ENCODE measurements at regions not wholly inside any gene's neighbourhood (a gene's known extent, or its start where the extent isn't known, plus 50 kb on each side); places are given as distances from the start of the nearest gene placed in this dataset.

- Histone ChIP-seq H3K4me3 (ENCODE audit: low read length) (no peak overlapping the region), H3K9me3 (ENCODE audit: control insufficient read depth, low read length) (no peaks in the 10 kb centered on the region), H3K36me3 (ENCODE audit: control insufficient read depth, insufficient read depth, low read length, severe bottlenecking) (no peaks in the 10 kb centered on the region), H3K27me3 (replicated peaks; ENCODE audit: control insufficient read depth, insufficient read depth, low read length) (no peaks in the 10 kb centered on the region), H3K9ac (ENCODE audit: low read length) (no peak overlapping the region), H3K4me1 (ENCODE audit: control insufficient read depth, insufficient read depth, low read length) (no peaks in the 10 kb centered on the region)
- DNase-seq (ENCODE audit: low read depth) = no peak
Measured at GRCh38 chr10:130956251-130956650, 355.3 kb downstream of the TCERG1L start.

- no peak for DNase-seq (ENCODE audit: low read depth)
- Histone ChIP-seq H3K9ac (ENCODE audit: low read length) (no peak overlapping the region), H3K36me3 (ENCODE audit: control insufficient read depth, insufficient read depth, low read length, severe bottlenecking) (no peaks in the 10 kb centered on the region), H3K4me1 (ENCODE audit: control insufficient read depth, insufficient read depth, low read length) (no peaks in the 10 kb centered on the region), H3K4me3 (ENCODE audit: low read length) (no peak overlapping the region), H3K27me3 (replicated peaks; ENCODE audit: control insufficient read depth, insufficient read depth, low read length) (no peaks in the 10 kb centered on the region), H3K9me3 (ENCODE audit: control insufficient read depth, low read length) (no peaks in the 10 kb centered on the region)
Measured at GRCh38 chr10:130957423-130957822, 354.1 kb downstream of the TCERG1L start.

GRCh38 chr10:130958003-130958402, 353.5 kb downstream of the TCERG1L start:
- DNase-seq (ENCODE audit: low read depth) = no peak
- Histone ChIP-seq H3K4me3 (ENCODE audit: low read length) (no peak overlapping the region), H3K9me3 (ENCODE audit: control insufficient read depth, low read length) (no peaks in the 10 kb centered on the region), H3K9ac (ENCODE audit: low read length) (no peak overlapping the region), H3K4me1 (ENCODE audit: control insufficient read depth, insufficient read depth, low read length) (no peaks in the 10 kb centered on the region), H3K27me3 (replicated peaks; ENCODE audit: control insufficient read depth, insufficient read depth, low read length) (no peaks in the 10 kb centered on the region), H3K36me3 (ENCODE audit: control insufficient read depth, insufficient read depth, low read length, severe bottlenecking) (no peaks in the 10 kb centered on the region)

GRCh38 chr10:130958981-130959751, 352.4 kb downstream of the TCERG1L start:
- DNase-seq (ENCODE audit: low read depth) = no peak
- Histone ChIP-seq H3K9me3 (ENCODE audit: control insufficient read depth, low read length) (no peaks in the 10 kb centered on the region), H3K9ac (ENCODE audit: low read length) (no peak overlapping the region), H3K4me1 (ENCODE audit: control insufficient read depth, insufficient read depth, low read length) (no peaks in the 10 kb centered on the region), H3K27me3 (replicated peaks; ENCODE audit: control insufficient read depth, insufficient read depth, low read length) (no peaks in the 10 kb centered on the region), H3K36me3 (ENCODE audit: control insufficient read depth, insufficient read depth, low read length, severe bottlenecking) (no peaks in the 10 kb centered on the region), H3K4me3 (ENCODE audit: low read length) (no peak overlapping the region)

GRCh38 chr10:130959752-130960195, 351.7 kb downstream of the TCERG1L start:
- H3K36me3 ChIP-seq (ENCODE audit: control insufficient read depth, insufficient read depth, low read length, severe bottlenecking) = no peaks in the 10 kb centered on the region
- no peak overlapping the region for H3K4me3 ChIP-seq (ENCODE audit: low read length)
- H3K4me1 ChIP-seq (ENCODE audit: control insufficient read depth, insufficient read depth, low read length) = no peaks in the 10 kb centered on the region
- H3K27me3 ChIP-seq (replicated peaks; ENCODE audit: control insufficient read depth, insufficient read depth, low read length) = no peaks in the 10 kb centered on the region
- DNase-seq (ENCODE audit: low read depth) = no peak
- no peak overlapping the region for H3K9ac ChIP-seq (ENCODE audit: low read length)
- H3K9me3 ChIP-seq (ENCODE audit: control insufficient read depth, low read length) = no peaks in the 10 kb centered on the region

GRCh38 chr10:130960531-130960930, 351.0 kb downstream of the TCERG1L start:
- H3K9ac ChIP-seq (ENCODE audit: low read length) = no peak overlapping the region
- no peaks in the 10 kb centered on the region for H3K36me3 ChIP-seq (ENCODE audit: control insufficient read depth, insufficient read depth, low read length, severe bottlenecking)
- DNase-seq (ENCODE audit: low read depth) = no peak
- no peak overlapping the region for H3K4me3 ChIP-seq (ENCODE audit: low read length)
- no peaks in the 10 kb centered on the region for H3K27me3 ChIP-seq (replicated peaks; ENCODE audit: control insufficient read depth, insufficient read depth, low read length)
- no peaks in the 10 kb centered on the region for H3K4me1 ChIP-seq (ENCODE audit: control insufficient read depth, insufficient read depth, low read length)
- no peaks in the 10 kb centered on the region for H3K9me3 ChIP-seq (ENCODE audit: control insufficient read depth, low read length)

GRCh38 chr10:130961506-130962239, 349.8 kb downstream of the TCERG1L start:
- Histone ChIP-seq H3K27me3 (replicated peaks; ENCODE audit: control insufficient read depth, insufficient read depth, low read length) (no peaks in the 10 kb centered on the region), H3K36me3 (ENCODE audit: control insufficient read depth, insufficient read depth, low read length, severe bottlenecking) (no peaks in the 10 kb centered on the region)
- no peak for DNase-seq (ENCODE audit: low read depth)

GRCh38 chr10:130962240-130963051, 349.1 kb downstream of the TCERG1L start:
- Histone ChIP-seq H3K27me3 (replicated peaks; ENCODE audit: control insufficient read depth, insufficient read depth, low read length) (no peaks in the 10 kb centered on the region), H3K9me3 (ENCODE audit: control insufficient read depth, low read length) (no peaks in the 10 kb centered on the region), H3K36me3 (ENCODE audit: control insufficient read depth, insufficient read depth, low read length, severe bottlenecking) (no peaks in the 10 kb centered on the region), H3K4me3 (ENCODE audit: low read length) (no peak overlapping the region), H3K9ac (ENCODE audit: low read length) (no peak overlapping the region), H3K4me1 (ENCODE audit: control insufficient read depth, insufficient read depth, low read length) (no peaks in the 10 kb centered on the region)
- no peak for DNase-seq (ENCODE audit: low read depth)

More at GRCh38 chr10:130961506-130962239, 349.8 kb downstream of the TCERG1L start:
- Histone ChIP-seq H3K9me3 (ENCODE audit: control insufficient read depth, low read length) (no peaks in the 10 kb centered on the region), H3K4me1 (ENCODE audit: control insufficient read depth, insufficient read depth, low read length) (no peaks in the 10 kb centered on the region), H3K9ac (ENCODE audit: low read length) (no peak overlapping the region), H3K4me3 (ENCODE audit: low read length) (no peak overlapping the region)

- no peak overlapping the region for H3K9ac ChIP-seq (ENCODE audit: low read length)
- H3K4me3 ChIP-seq (ENCODE audit: low read length) = no peak overlapping the region
- no peaks in the 10 kb centered on the region for H3K4me1 ChIP-seq (ENCODE audit: control insufficient read depth, insufficient read depth, low read length)
- no peaks in the 10 kb centered on the region for H3K27me3 ChIP-seq (replicated peaks; ENCODE audit: control insufficient read depth, insufficient read depth, low read length)
- H3K36me3 ChIP-seq (ENCODE audit: control insufficient read depth, insufficient read depth, low read length, severe bottlenecking) = no peaks in the 10 kb centered on the region
- H3K9me3 ChIP-seq (ENCODE audit: control insufficient read depth, low read length) = no peaks in the 10 kb centered on the region
- DNase-seq (ENCODE audit: low read depth) = no peak
Measured at GRCh38 chr10:130963052-130963393, 348.5 kb downstream of the TCERG1L start.

GRCh38 chr10:130963786-130964522, 347.6 kb downstream of the TCERG1L start:
- Histone ChIP-seq H3K36me3 (ENCODE audit: control insufficient read depth, insufficient read depth, low read length, severe bottlenecking) (no peaks in the 10 kb centered on the region), H3K9ac (ENCODE audit: low read length) (no peak overlapping the region), H3K4me1 (ENCODE audit: control insufficient read depth, insufficient read depth, low read length) (no peaks in the 10 kb centered on the region), H3K4me3 (ENCODE audit: low read length) (no peak overlapping the region), H3K9me3 (ENCODE audit: control insufficient read depth, low read length) (no peaks in the 10 kb centered on the region), H3K27me3 (replicated peaks; ENCODE audit: control insufficient read depth, insufficient read depth, low read length) (no peaks in the 10 kb centered on the region)
- DNase-seq (ENCODE audit: low read depth) = no peak
